OCI-LY7 (cell line): ENCODE measurements at regions not wholly inside any gene's neighbourhood (a gene's known extent, or its start where the extent isn't known, plus 50 kb on each side); places are given as distances from the start of the nearest gene placed in this dataset.

ENCODE experiments used
- BruUV-seq: library from RNA; stranded (reverse); fragments of 400-500 nt; replicated peaks from 2 replicates; lab custom pipeline; 2021; lab: Mats Ljungman, UMichigan
- CTCF ChIA-PET: fragments of 300-600 bp; sonication (Branson Sonifier 250); formaldehyde crosslinking; loops from one replicate; lab custom pipeline; 2022; ENCODE audit warnings: antibody characterized with exemption; ENCODE audit not compliant: unreplicated experiment; lab: Charles Lee
- POLR2A ChIA-PET: fragments of 300-600 bp; sonication (Branson Sonifier 250); formaldehyde crosslinking; loops from one replicate; lab custom pipeline; 2022; ENCODE audit warnings: antibody characterized with exemption; lab: Charles Lee
- DNase-seq: peaks from one replicate; pipeline ENCODE4 v3.0.0-alpha.2; 2015; ENCODE audit warnings: low spot score
- H2AFZ ChIP-seq: fragments of 200-600 bp; sonication (generic), shearing (Covaris generic); 2 replicates; pipeline ENCODE4 v1.6.1; 2014; ENCODE audit warnings: mild to moderate bottlenecking, antibody characterized with exemption, low read length, moderate library complexity
- H3K27ac ChIP-seq: fragments of 200-600 bp; sonication (generic); 2 replicates; pipeline ENCODE4 v1.5.1; 2014; ENCODE audit warnings: mixed run types, low read depth, mild to moderate bottlenecking, moderate library complexity, low read length, inconsistent platforms; ENCODE audit not compliant: poor library complexity, severe bottlenecking
- H3K36me3 ChIP-seq: fragments of 200-600 bp; sonication (generic); 2 replicates; pipeline ENCODE4 v1.6.1; 2014; ENCODE audit warnings: mild to moderate bottlenecking, antibody characterized with exemption, low read length, moderate library complexity, mixed read lengths; ENCODE audit not compliant: insufficient read depth
- H3K4me1 ChIP-seq: fragments of 200-600 bp; sonication (generic); 2 replicates; pipeline ENCODE4 v1.5.1; 2014; ENCODE audit warnings: mild to moderate bottlenecking, low read length; ENCODE audit not compliant: insufficient read depth, poor library complexity, severe bottlenecking
- H3K4me2 ChIP-seq: fragments of 200-600 bp; sonication (generic); 2 replicates; pipeline ENCODE4 v1.6.1; 2014; ENCODE audit warnings: mild to moderate bottlenecking, low read length
- H3K4me3 ChIP-seq: fragments of 200-600 bp; sonication (generic); 2 replicates; pipeline ENCODE4 v1.5.1; 2014; ENCODE audit warnings: mild to moderate bottlenecking, low read depth, low read length; ENCODE audit not compliant: poor library complexity, severe bottlenecking
- H3K79me2 ChIP-seq: fragments of 200-600 bp; sonication (generic); 2 replicates; pipeline ENCODE4 v1.6.1; 2016; ENCODE audit warnings: low read depth, mild to moderate bottlenecking, low read length, moderate library complexity, mixed read lengths; ENCODE audit not compliant: insufficient read depth
- H3K9me2 ChIP-seq: fragments of 200-600 bp; sonication (generic); 2 replicates; pipeline ENCODE4 v1.6.1; 2016; ENCODE audit warnings: mild to moderate bottlenecking, low read length, mixed read lengths; ENCODE audit not compliant: insufficient read depth
- H3K9me3 ChIP-seq: fragments of 200-600 bp; sonication (generic); 2 replicates; pipeline ENCODE4 v1.6.1; 2014; ENCODE audit warnings: mild to moderate bottlenecking, mixed run types, low read length, mixed read lengths
- H4K20me1 ChIP-seq: fragments of 200-600 bp; sonication (generic); 2 replicates; pipeline ENCODE4 v1.6.1; 2014; ENCODE audit warnings: mild to moderate bottlenecking, antibody characterized with exemption, low read length, moderate library complexity, mixed read lengths; ENCODE audit not compliant: insufficient read depth
- EZH2phosphoT487 ChIP-seq: fragments of 200-600 bp; sonication (generic); IDR thresholded peaks from 2 replicates; pipeline ENCODE4 v1.6.1; 2018; ENCODE audit warnings: low read depth, borderline replicate concordance, mild to moderate bottlenecking, mixed run types, antibody characterized with exemption, low read length, moderate library complexity, mixed read lengths
- intact Hi-C: fragments of 100-400 bp; cut with micrococcal nuclease; formaldehyde crosslinking; loops from one replicate; pipeline ENCODE4 v1.10.0; 2022; ENCODE audit not compliant: unreplicated experiment
- TF ChIP-seq, protein P1 (sequence below): fragments of 200-600 bp; sonication (generic); conservative IDR thresholded peaks from 2 replicates; pipeline ENCODE4 v1.5.1; 2014; ENCODE audit warnings: mild to moderate bottlenecking, antibody characterized with exemption, low read length, moderate library complexity, mixed read lengths

- Histone ChIP-seq H3K4me3 (no peak overlapping the region), H3K79me2 (no peaks in the 10 kb centered on the region), H3K9me2 (no peaks in the 10 kb centered on the region), H3K36me3 (no peaks in the 10 kb centered on the region), H3K9me3 (no peaks in the 10 kb centered on the region), H3K4me1 (no peaks in the 10 kb centered on the region), H3K4me2 (no peak overlapping the region), H2AFZ (no peak overlapping the region), H3K27ac (no peak overlapping the region), H4K20me1 (no peaks in the 10 kb centered on the region)
- no peak for DNase-seq
- ChIA-PET POLR2A (interaction anchor here (0.6 to 0.7 kb wide), 2 partner anchors 39 to 816 kb away, joined by 3 read pairs; no protein-coding TSS in a partner anchor), CTCF (no interaction called here)
- no peak for TF ChIP-seq EZH2phosphoT487
- TF ChIP-seq, protein P1, sequence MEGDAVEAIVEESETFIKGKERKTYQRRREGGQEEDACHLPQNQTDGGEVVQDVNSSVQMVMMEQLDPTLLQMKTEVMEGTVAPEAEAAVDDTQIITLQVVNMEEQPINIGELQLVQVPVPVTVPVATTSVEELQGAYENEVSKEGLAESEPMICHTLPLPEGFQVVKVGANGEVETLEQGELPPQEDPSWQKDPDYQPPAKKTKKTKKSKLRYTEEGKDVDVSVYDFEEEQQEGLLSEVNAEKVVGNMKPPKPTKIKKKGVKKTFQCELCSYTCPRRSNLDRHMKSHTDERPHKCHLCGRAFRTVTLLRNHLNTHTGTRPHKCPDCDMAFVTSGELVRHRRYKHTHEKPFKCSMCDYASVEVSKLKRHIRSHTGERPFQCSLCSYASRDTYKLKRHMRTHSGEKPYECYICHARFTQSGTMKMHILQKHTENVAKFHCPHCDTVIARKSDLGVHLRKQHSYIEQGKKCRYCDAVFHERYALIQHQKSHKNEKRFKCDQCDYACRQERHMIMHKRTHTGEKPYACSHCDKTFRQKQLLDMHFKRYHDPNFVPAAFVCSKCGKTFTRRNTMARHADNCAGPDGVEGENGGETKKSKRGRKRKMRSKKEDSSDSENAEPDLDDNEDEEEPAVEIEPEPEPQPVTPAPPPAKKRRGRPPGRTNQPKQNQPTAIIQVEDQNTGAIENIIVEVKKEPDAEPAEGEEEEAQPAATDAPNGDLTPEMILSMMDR, result no peak
- intact Hi-C loops, result no loop called here
- BruUV-seq, result no TSS peak
Observed at GRCh38 chr4:54445866-54446265, 211.9 kb upstream of the KIT start.

- H3K4me3 ChIP-seq, result no peak overlapping the region
- no peaks in the 10 kb centered on the region for H4K20me1 ChIP-seq
- H3K4me2 ChIP-seq, result no peak overlapping the region
- no peaks in the 10 kb centered on the region for H3K4me1 ChIP-seq
- no TSS peak for BruUV-seq
- ChIA-PET CTCF (no interaction called here), POLR2A (no interaction called here)
- H3K9me2 ChIP-seq, result no peaks in the 10 kb centered on the region
- TF ChIP-seq EZH2phosphoT487, result no peak
- TF ChIP-seq, protein P1, result no peak
- no peak overlapping the region for H3K27ac ChIP-seq
- H3K36me3 ChIP-seq, result no peaks in the 10 kb centered on the region
- no peaks in the 10 kb centered on the region for H3K9me3 ChIP-seq
- no peaks in the 10 kb centered on the region for H3K79me2 ChIP-seq
- no peak overlapping the region for H2AFZ ChIP-seq
- no peak for DNase-seq
- intact Hi-C loops, result no loop called here
Observed at GRCh38 chr4:54446581-54446980, 211.2 kb upstream of the KIT start.

- POLR2A ChIA-PET, result interaction anchor here (0.6 to 0.7 kb wide), 2 partner anchors 11 to 89 kb away, joined by 3 read pairs; no protein-coding TSS in a partner anchor
- intact Hi-C loops, result no loop called here
- H3K79me2 ChIP-seq, result no peaks in the 10 kb centered on the region
- H3K36me3 ChIP-seq, result no peaks in the 10 kb centered on the region
- no peak for DNase-seq
- no peak overlapping the region for H3K4me2 ChIP-seq
- CTCF ChIA-PET, result no interaction called here
- H3K4me1 ChIP-seq, result no peaks in the 10 kb centered on the region
- no peak overlapping the region for H3K27ac ChIP-seq
- H2AFZ ChIP-seq, result no peak overlapping the region
- H4K20me1 ChIP-seq, result no peaks in the 10 kb centered on the region
- no TSS peak for BruUV-seq
- TF ChIP-seq EZH2phosphoT487, result no peak
- TF ChIP-seq, protein P1, result no peak
- no peak overlapping the region for H3K4me3 ChIP-seq
- no peaks in the 10 kb centered on the region for H3K9me3 ChIP-seq
- H3K9me2 ChIP-seq, result no peaks in the 10 kb centered on the region
Observed at GRCh38 chr4:54447304-54447703, 210.5 kb upstream of the KIT start.
